Esophagus (tissue), 2 donors: ENCODE measurements at regions not wholly inside any gene's neighbourhood (a gene's known extent, or its start where the extent isn't known, plus 50 kb on each side); places are given as distances from the start of the nearest gene placed in this dataset.

Source experiments
- H3K27ac ChIP-seq, 2 donors: one replicate each; pipeline ENCODE4 v1.5.1; 2013; ENCODE audit warnings: low read depth in 2 of 2, mild to moderate bottlenecking in 2 of 2, inconsistent platforms in 1 of 2, low read length in 1 of 2, moderate library complexity in 1 of 2
- H3K27me3 ChIP-seq, 2 donors: one replicate each; pipeline ENCODE4 v1.6.1; 2013; ENCODE audit warnings: low read length in 2 of 2, control low read depth in 1 of 2, mild to moderate bottlenecking in 1 of 2; ENCODE audit not compliant: insufficient read depth in 2 of 2, control insufficient read depth in 1 of 2
- H3K36me3 ChIP-seq, 2 donors: one replicate each; pipeline ENCODE4 v1.6.1; 2013; ENCODE audit warnings: low read length in 1 of 2; ENCODE audit not compliant: control insufficient read depth in 2 of 2, insufficient read depth in 2 of 2
- H3K4me1 ChIP-seq, 2 donors: one replicate each; pipeline ENCODE4 v1.6.1; 2013; ENCODE audit warnings: low read length in 1 of 2; ENCODE audit not compliant: control insufficient read depth in 2 of 2, insufficient read depth in 2 of 2
- H3K4me3 ChIP-seq, 2 donors: one replicate each; pipeline ENCODE4 v1.5.1; 2013; ENCODE audit warnings: low read length in 2 of 2, mild to moderate bottlenecking in 2 of 2, low read depth in 1 of 2, moderate library complexity in 1 of 2
- H3K9me3 ChIP-seq, 2 donors: one replicate each; pipeline ENCODE4 v1.6.1; 2013; ENCODE audit warnings: mild to moderate bottlenecking in 2 of 2, low read depth in 1 of 2, low read length in 1 of 2, moderate library complexity in 1 of 2; ENCODE audit not compliant: control insufficient read depth in 2 of 2, insufficient read depth in 1 of 2
- WGBS, 2 donors: extraction: QIAGEN DNeasy Blood & Tissue Kit; methylation state at CpG; one replicate each; pipeline ENCODE4 v1.1.7; 2013; 5-methylcytosine and 5-hydroxymethylcytosine counted together
- donor health status: healthy with polysubstance abuse.
- donor health status: Bipolar disorder and iron deficiency.

- Histone ChIP-seq H3K4me1 (no peaks in the 10 kb centered on the region), H3K27ac (no peak overlapping the region), H3K4me3 (no peak overlapping the region), H3K36me3 (no peaks in the 10 kb centered on the region), H3K27me3 (no peaks in the 10 kb centered on the region), H3K9me3 (peaks cover 0 to 3% of the 10 kb centered on the region in 2 donors)
- 80 to 87% methylated on average over 2 of the region's 2 CpGs for WGBS, 2 donors
Observed at GRCh38 chr13:55999709-56000108, 1141.0 kb upstream of the PRR20A start.

GRCh38 chr13:56009418-56009817 lies 1131.3 kb upstream of the PRR20A start:
- WGBS, 2 donors = 95 to 96% methylated on average over 2 of the region's 2 CpGs
- H3K27me3 ChIP-seq = no peaks in the 10 kb centered on the region
- no peaks in the 10 kb centered on the region for H3K36me3 ChIP-seq
- no peak overlapping the region for H3K4me3 ChIP-seq
- no peaks in the 10 kb centered on the region for H3K4me1 ChIP-seq
- peaks cover 0 to under 1% of the 10 kb centered on the region in 2 donors for H3K9me3 ChIP-seq
- H3K27ac ChIP-seq = no peak overlapping the region

- 41 to 44% methylated on average over 2 of the region's 2 CpGs for WGBS, 2 donors
Observed at GRCh38 chr13:56012644-56013043, 1128.1 kb upstream of the PRR20A start.

GRCh38 chr13:56015919-56016318 lies 1124.8 kb upstream of the PRR20A start:
- Histone ChIP-seq H3K4me3 (no peak overlapping the region), H3K9me3 (peaks cover 7 to 10% of the 10 kb centered on the region in 2 donors), H3K4me1 (no peaks in the 10 kb centered on the region), H3K27ac (no peak overlapping the region), H3K27me3 (no peaks in the 10 kb centered on the region), H3K36me3 (no peaks in the 10 kb centered on the region)
- WGBS, 2 donors = 49 to 56% methylated on average over 2 of the region's 2 CpGs

More at GRCh38 chr13:56012644-56013043, 1128.1 kb upstream of the PRR20A start:
- Histone ChIP-seq H3K27me3 (no peaks in the 10 kb centered on the region), H3K9me3 (peaks cover 0 to 3% of the 10 kb centered on the region in 2 donors), H3K36me3 (no peaks in the 10 kb centered on the region), H3K4me3 (no peak overlapping the region), H3K27ac (no peak overlapping the region), H3K4me1 (no peaks in the 10 kb centered on the region)

GRCh38 chr13:56019606-56020005 lies 1121.1 kb upstream of the PRR20A start:
- H3K27ac ChIP-seq = no peak overlapping the region
- 86 to 90% methylated on average over 5 of the region's 5 CpGs for WGBS, 2 donors
- H3K36me3 ChIP-seq = no peaks in the 10 kb centered on the region
- H3K27me3 ChIP-seq = no peaks in the 10 kb centered on the region
- peaks cover 7% of the 10 kb centered on the region in 2 donors for H3K9me3 ChIP-seq
- H3K4me3 ChIP-seq = no peak overlapping the region
- no peaks in the 10 kb centered on the region for H3K4me1 ChIP-seq

GRCh38 chr13:56020425-56020824 lies 1120.3 kb upstream of the PRR20A start:
- WGBS, 2 donors = 86 to 88% methylated on average over 3 of the region's 3 CpGs
- H3K4me1 ChIP-seq = no peaks in the 10 kb centered on the region
- H3K4me3 ChIP-seq = no peak overlapping the region
- peaks cover 6 to 7% of the 10 kb centered on the region in 2 donors for H3K9me3 ChIP-seq
- no peaks in the 10 kb centered on the region for H3K36me3 ChIP-seq
- no peak overlapping the region for H3K27ac ChIP-seq
- H3K27me3 ChIP-seq = no peaks in the 10 kb centered on the region

- no peak overlapping the region for H3K27ac ChIP-seq
- no peaks in the 10 kb centered on the region for H3K27me3 ChIP-seq
- 85 to 86% methylated on average over 8 of the region's 8 CpGs for WGBS, 2 donors
- no peak overlapping the region for H3K4me3 ChIP-seq
- H3K36me3 ChIP-seq = no peaks in the 10 kb centered on the region
- no peaks in the 10 kb centered on the region for H3K4me1 ChIP-seq
- peaks cover 0 to 4% of the 10 kb centered on the region in 2 donors for H3K9me3 ChIP-seq
Observed at GRCh38 chr13:56039992-56040391, 1100.7 kb upstream of the PRR20A start.

GRCh38 chr13:56066321-56066720 lies 1074.4 kb upstream of the PRR20A start:
- Histone ChIP-seq H3K27ac (no peak overlapping the region), H3K4me1 (no peaks in the 10 kb centered on the region), H3K27me3 (no peaks in the 10 kb centered on the region), H3K9me3 (no peaks in the 10 kb centered on the region), H3K4me3 (no peak overlapping the region), H3K36me3 (no peaks in the 10 kb centered on the region)
- WGBS, 2 donors = 71 to 84% methylated on average over 1 of the region's 1 CpG

- no peak overlapping the region for H3K27ac ChIP-seq
- H3K4me1 ChIP-seq = no peaks in the 10 kb centered on the region
- H3K36me3 ChIP-seq = no peaks in the 10 kb centered on the region
- H3K4me3 ChIP-seq = no peak overlapping the region
- WGBS, 2 donors = 74 to 75% methylated on average over 1 of the region's 1 CpG
- peaks cover 0 to 9% of the 10 kb centered on the region in 2 donors for H3K9me3 ChIP-seq
- H3K27me3 ChIP-seq = no peaks in the 10 kb centered on the region
Observed at GRCh38 chr13:56102641-56103040, 1038.1 kb upstream of the PRR20A start.

GRCh38 chr13:56110751-56111150 lies 1030.0 kb upstream of the PRR20A start:
- 37 to 50% methylated on average over 3 of the region's 3 CpGs for WGBS, 2 donors
- Histone ChIP-seq H3K27me3 (no peaks in the 10 kb centered on the region), H3K4me3 (no peak overlapping the region), H3K4me1 (no peaks in the 10 kb centered on the region), H3K27ac (no peak overlapping the region), H3K36me3 (no peaks in the 10 kb centered on the region), H3K9me3 (no peaks in the 10 kb centered on the region)
